Upper lobe of left lung (tissue), 4 donors: ENCODE measurements at regions not wholly inside any gene's neighbourhood (a gene's known extent, or its start where the extent isn't known, plus 50 kb on each side); places are given as distances from the start of the nearest gene placed in this dataset.

Source experiments
- EP300 ChIP-seq, 4 donors: sonication (generic); formaldehyde crosslinking; IDR thresholded peaks; one replicate each; pipeline ENCODE4 v1.5.1; 2017; ENCODE audit warnings: antibody characterized with exemption in 4 of 4, control low read depth in 2 of 4
- POLR2A ChIP-seq, 4 donors: fragments of 450-650 bp; IDR thresholded peaks; one replicate each; pipeline ENCODE4 v1.5.1; 2016 to 2017; ENCODE audit warnings: antibody characterized with exemption in 4 of 4, mild to moderate bottlenecking in 2 of 4
- TF ChIP-seq, protein P1 (sequence below), 6 experiments: fragments of 450-650 bp in 4 of 6; fragments of 200-600 bp in 2 of 6; sonication (generic) in 2 of 6; IDR thresholded peaks; one replicate each; pipeline ENCODE4 v1.5.1; 2016 to 2019; ENCODE audit warnings: antibody characterized with exemption in 6 of 6

DNA sequence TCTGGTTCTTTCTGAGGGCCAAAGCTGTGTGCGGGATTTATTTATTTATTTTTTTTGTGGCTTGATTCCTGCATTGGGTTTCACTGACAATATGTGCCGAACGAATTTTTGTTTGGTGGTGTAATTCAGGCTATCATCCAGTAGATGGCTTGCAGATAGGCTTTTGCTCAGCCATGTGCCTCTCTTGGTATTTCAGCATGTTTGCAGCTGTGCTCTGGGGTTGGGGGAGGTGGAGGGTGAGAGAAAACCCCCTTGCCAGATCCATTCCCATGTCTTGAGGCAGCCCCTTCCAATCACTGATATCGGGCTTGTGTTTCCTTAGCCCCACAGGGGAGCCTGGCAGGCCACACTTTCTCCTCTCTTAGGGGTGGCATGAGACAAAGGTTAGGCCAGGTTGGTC, 302.4 kb downstream of the PTGER3 start:
- TF ChIP-seq, protein P1, sequence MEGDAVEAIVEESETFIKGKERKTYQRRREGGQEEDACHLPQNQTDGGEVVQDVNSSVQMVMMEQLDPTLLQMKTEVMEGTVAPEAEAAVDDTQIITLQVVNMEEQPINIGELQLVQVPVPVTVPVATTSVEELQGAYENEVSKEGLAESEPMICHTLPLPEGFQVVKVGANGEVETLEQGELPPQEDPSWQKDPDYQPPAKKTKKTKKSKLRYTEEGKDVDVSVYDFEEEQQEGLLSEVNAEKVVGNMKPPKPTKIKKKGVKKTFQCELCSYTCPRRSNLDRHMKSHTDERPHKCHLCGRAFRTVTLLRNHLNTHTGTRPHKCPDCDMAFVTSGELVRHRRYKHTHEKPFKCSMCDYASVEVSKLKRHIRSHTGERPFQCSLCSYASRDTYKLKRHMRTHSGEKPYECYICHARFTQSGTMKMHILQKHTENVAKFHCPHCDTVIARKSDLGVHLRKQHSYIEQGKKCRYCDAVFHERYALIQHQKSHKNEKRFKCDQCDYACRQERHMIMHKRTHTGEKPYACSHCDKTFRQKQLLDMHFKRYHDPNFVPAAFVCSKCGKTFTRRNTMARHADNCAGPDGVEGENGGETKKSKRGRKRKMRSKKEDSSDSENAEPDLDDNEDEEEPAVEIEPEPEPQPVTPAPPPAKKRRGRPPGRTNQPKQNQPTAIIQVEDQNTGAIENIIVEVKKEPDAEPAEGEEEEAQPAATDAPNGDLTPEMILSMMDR (IDR thresholded peaks at IDR 0.05): no peak
- TF ChIP-seq POLR2A (IDR thresholded peaks at IDR 0.05) (no peak), EP300 (IDR thresholded peaks at IDR 0.05) (no peak)
